ENCODE measurements at regions not wholly inside any gene's neighbourhood (a gene's known extent, or its start where the extent isn't known, plus 50 kb on each side); places are given as distances from the start of the nearest gene placed in this dataset.

GRCh38 chr16:86308514-86308913 lies 201.8 kb upstream of the FOXF1 start:
- Histone ChIP-seq H3K4me1 (ENCODE audit: control insufficient read depth, insufficient read depth, low read length) (no peaks in the 10 kb centered on the region), H3K27ac (ENCODE audit: control insufficient read depth, insufficient read depth) (no peak overlapping the region), H3K36me3 (ENCODE audit: control insufficient read depth in 2 of 2, insufficient read depth in 2 of 2, low read length in 1 of 2) (no peaks in the 10 kb centered on the region), H2AFZ (ENCODE audit: control insufficient read depth, low read depth, low read length) (no peak overlapping the region), H4K20me1 (ENCODE audit: control insufficient read depth, insufficient read depth) (no peaks in the 10 kb centered on the region), H3K9me3 (replicated peaks; ENCODE audit: control insufficient read depth, insufficient read depth, low read length) (no peaks in the 10 kb centered on the region), H3K9ac (ENCODE audit: control insufficient read depth, insufficient read depth, low read length) (no peak overlapping the region), H3K27me3 (replicated peaks in 1 of 2; ENCODE audit: control insufficient read depth in 2 of 2, insufficient read depth in 2 of 2, low read length in 1 of 2) (no peaks in the 10 kb centered on the region; a peak in 2 of 4 replicates), H3K4me2 (ENCODE audit: control insufficient read depth, insufficient read depth) (no peak overlapping the region), H3K79me2 (ENCODE audit: control insufficient read depth, insufficient read depth, low read length) (no peaks in the 10 kb centered on the region), H3K4me3 (no peak overlapping the region)
- ChIA-PET POLR2A (no interaction called here), RAD21 (ENCODE audit: unreplicated experiment) (no interaction called here), SMC1A (ENCODE audit: uncharacterized antibody, unreplicated experiment) (no interaction called here), CTCF (no interaction called here)
- WGBS (ENCODE audit: insufficient coverage, insufficient replicate concordance, low lambda C conversion rate, missing lambda C conversion rate), result 39% methylated on average over 10 of the region's 10 CpGs
- FAIRE-seq (no peak), ATAC-seq (no peak), DNase-seq (ENCODE audit: low read depth, low spot score) (no peak)
- no TSS peak for BruUV-seq (replicated peaks)
- in situ Hi-C loops (cut with MboI), result no loop called here
- intact Hi-C loops (cut with micrococcal nuclease; ENCODE audit: unreplicated experiment), result no loop called here
- no peak for TF ChIP-seq RELB (IDR thresholded peaks at IDR 0.05; ENCODE audit: low read depth)
- no peak for TF ChIP-seq PML (IDR thresholded peaks at IDR 0.05; ENCODE audit: low read length)
- TF ChIP-seq SMARCA5 (IDR thresholded peaks at IDR 0.05), result no peak

- H3K4me1 ChIP-seq (ENCODE audit: control insufficient read depth, insufficient read depth, low read length), result no peaks in the 10 kb centered on the region
- no peak overlapping the region for H2AFZ ChIP-seq (ENCODE audit: control insufficient read depth, low read depth, low read length)
- BruUV-seq (replicated peaks), result no TSS peak
- H3K27ac ChIP-seq (ENCODE audit: control insufficient read depth, insufficient read depth), result no peak overlapping the region
- no peak for FAIRE-seq
- TF ChIP-seq ZNF207 (IDR thresholded peaks at IDR 0.05; ENCODE audit: borderline replicate concordance), result no peak
- no peak for TF ChIP-seq TBL1XR1 (IDR thresholded peaks at IDR 0.05; ENCODE audit: low read depth, low read length)
- RAD21 ChIA-PET (ENCODE audit: unreplicated experiment), result no interaction called here
- CTCF ChIA-PET, result no interaction called here
- SMC1A ChIA-PET (ENCODE audit: uncharacterized antibody, unreplicated experiment), result no interaction called here
- WGBS (ENCODE audit: insufficient coverage, insufficient replicate concordance, low lambda C conversion rate, missing lambda C conversion rate), result 17% methylated on average over 8 of the region's 8 CpGs
- H4K20me1 ChIP-seq (ENCODE audit: control insufficient read depth, insufficient read depth), result no peaks in the 10 kb centered on the region
- intact Hi-C loops (cut with micrococcal nuclease; ENCODE audit: unreplicated experiment) (no loop called here), in situ Hi-C loops (cut with MboI) (no loop called here)
- POLR2A ChIA-PET, result no interaction called here
- no peaks in the 10 kb centered on the region for H3K79me2 ChIP-seq (ENCODE audit: control insufficient read depth, insufficient read depth, low read length)
- DNase-seq (ENCODE audit: low read depth, low spot score), result no peak
- no peak for ATAC-seq
- H3K36me3 ChIP-seq (ENCODE audit: control insufficient read depth in 2 of 2, insufficient read depth in 2 of 2, low read length in 1 of 2), result no peaks in the 10 kb centered on the region
- H3K4me2 ChIP-seq (ENCODE audit: control insufficient read depth, insufficient read depth), result no peak overlapping the region
- no peak overlapping the region for H3K9ac ChIP-seq (ENCODE audit: control insufficient read depth, insufficient read depth, low read length)
- H3K27me3 ChIP-seq (replicated peaks in 1 of 2; ENCODE audit: control insufficient read depth in 2 of 2, insufficient read depth in 2 of 2, low read length in 1 of 2), result no peaks in the 10 kb centered on the region; a peak in 2 of 4 replicates
- H3K4me3 ChIP-seq, result no peak overlapping the region
- H3K9me3 ChIP-seq (replicated peaks; ENCODE audit: control insufficient read depth, insufficient read depth, low read length), result no peaks in the 10 kb centered on the region
These were observed 196.7 kb upstream of the FOXF1 start for GRCh38 chr16:86313631-86314030.

All from GM12878 (cell line).